Body of pancreas (tissue), 4 donors: ENCODE measurements at regions not wholly inside any gene's neighbourhood (a gene's known extent, or its start where the extent isn't known, plus 50 kb on each side); places are given as distances from the start of the nearest gene placed in this dataset.

Source experiments
- ATAC-seq: fragments of 150-250 bp; one replicate; pipeline ENCODE4 v1.9.1; 2016
- DNase-seq, 4 donors: peaks; one replicate each; pipeline ENCODE4 v3.0.0-alpha.2; 2019
- H3K27ac ChIP-seq, 4 donors: fragments of 200-600 bp; sonication (generic); 1 replicate in 3 of 4; 2 replicates in 1 of 4; pipeline versions ENCODE4 v1.5.1 to v1.6.1; 2016 to 2019; ENCODE audit warnings: mild to moderate bottlenecking in 1 of 4, mixed read lengths in 1 of 4, moderate library complexity in 1 of 4
- H3K27me3 ChIP-seq, 2 donors: fragments of 200-600 bp; sonication (generic); one replicate each; pipeline ENCODE4 v1.6.0; 2016; ENCODE audit warnings: mild to moderate bottlenecking in 1 of 2
- H3K36me3 ChIP-seq, 2 donors: fragments of 200-600 bp; sonication (generic); replicated peaks in 1 of 2; 2 replicates each; pipeline ENCODE4 v1.5.1; 2016; ENCODE audit warnings: low read depth in 2 of 2; ENCODE audit not compliant: insufficient read depth in 1 of 2
- H3K4me1 ChIP-seq: fragments of 200-600 bp; sonication (generic); one replicate; pipeline ENCODE4 v1.6.0; 2016
- H3K4me3 ChIP-seq, 2 donors: fragments of 200-600 bp; sonication (generic); 1 replicate in 1 of 2; 2 replicates in 1 of 2; pipeline ENCODE4 v1.5.1; 2016 to 2019
- H3K9me3 ChIP-seq, 3 donors: fragments of 200-600 bp; sonication (generic); 1 replicate in 2 of 3; 2 replicates in 1 of 3; pipeline ENCODE4 v1.5.1; 2016
- POLR2A ChIP-seq, 3 donors: fragments of 450-650 bp; IDR thresholded peaks; one replicate each; pipeline ENCODE4 v1.6.1; 2016; ENCODE audit warnings: antibody characterized with exemption in 3 of 3, mild to moderate bottlenecking in 2 of 3
- WGBS, 2 donors: methylation state at CpG; one replicate each; pipeline ENCODE4 v1.1.5; 2017; 5-methylcytosine and 5-hydroxymethylcytosine counted together
- intact Hi-C: fragments of 100-400 bp; cut with DNase I; formaldehyde crosslinking; loops from one replicate; pipeline ENCODE4 v1.15.1; 2023
- TF ChIP-seq, protein P1 (sequence below), 7 experiments: fragments of 450-650 bp in 4 of 7; fragments of 200-600 bp in 3 of 7; sonication (generic) in 3 of 7; IDR thresholded peaks; one replicate each; pipeline ENCODE4 v1.5.1; 2016 to 2019; ENCODE audit warnings: antibody characterized with exemption in 7 of 7

DNA sequence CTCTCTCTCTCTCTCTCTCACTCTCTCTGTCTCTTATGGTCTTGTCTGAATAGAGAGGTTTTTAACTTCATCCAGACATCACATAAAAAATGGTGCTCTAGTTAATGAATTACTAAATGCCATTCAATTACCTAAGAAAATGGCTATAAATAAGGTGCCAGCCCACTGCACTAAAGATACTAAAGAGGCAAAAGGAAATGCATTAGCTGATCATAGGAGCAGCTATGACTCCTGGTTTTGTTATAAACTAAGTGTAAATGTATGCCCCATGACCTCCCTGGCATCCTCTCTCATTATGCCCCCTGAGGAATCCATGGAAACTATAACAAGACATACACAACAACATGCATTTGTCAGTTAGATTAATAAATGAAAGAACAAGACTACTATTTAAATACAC, 57.5 kb upstream of the PDC start:
- Histone ChIP-seq H3K27ac (no peak overlapping the region), H3K4me3 (no peak overlapping the region), H3K4me1 (no peaks in the 10 kb centered on the region), H3K9me3 (peaks cover 0 to 10% (median 0%) of the 10 kb centered on the region in 3 donors), H3K36me3 (no peaks in the 10 kb centered on the region), H3K27me3 (no peaks in the 10 kb centered on the region)
- intact Hi-C loops: no loop called here
- ATAC-seq (no peak), DNase-seq (no peak)
- TF ChIP-seq, protein P1, sequence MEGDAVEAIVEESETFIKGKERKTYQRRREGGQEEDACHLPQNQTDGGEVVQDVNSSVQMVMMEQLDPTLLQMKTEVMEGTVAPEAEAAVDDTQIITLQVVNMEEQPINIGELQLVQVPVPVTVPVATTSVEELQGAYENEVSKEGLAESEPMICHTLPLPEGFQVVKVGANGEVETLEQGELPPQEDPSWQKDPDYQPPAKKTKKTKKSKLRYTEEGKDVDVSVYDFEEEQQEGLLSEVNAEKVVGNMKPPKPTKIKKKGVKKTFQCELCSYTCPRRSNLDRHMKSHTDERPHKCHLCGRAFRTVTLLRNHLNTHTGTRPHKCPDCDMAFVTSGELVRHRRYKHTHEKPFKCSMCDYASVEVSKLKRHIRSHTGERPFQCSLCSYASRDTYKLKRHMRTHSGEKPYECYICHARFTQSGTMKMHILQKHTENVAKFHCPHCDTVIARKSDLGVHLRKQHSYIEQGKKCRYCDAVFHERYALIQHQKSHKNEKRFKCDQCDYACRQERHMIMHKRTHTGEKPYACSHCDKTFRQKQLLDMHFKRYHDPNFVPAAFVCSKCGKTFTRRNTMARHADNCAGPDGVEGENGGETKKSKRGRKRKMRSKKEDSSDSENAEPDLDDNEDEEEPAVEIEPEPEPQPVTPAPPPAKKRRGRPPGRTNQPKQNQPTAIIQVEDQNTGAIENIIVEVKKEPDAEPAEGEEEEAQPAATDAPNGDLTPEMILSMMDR (IDR thresholded peaks at IDR 0.05): no peak
- TF ChIP-seq POLR2A (IDR thresholded peaks at IDR 0.05): no peak

DNA sequence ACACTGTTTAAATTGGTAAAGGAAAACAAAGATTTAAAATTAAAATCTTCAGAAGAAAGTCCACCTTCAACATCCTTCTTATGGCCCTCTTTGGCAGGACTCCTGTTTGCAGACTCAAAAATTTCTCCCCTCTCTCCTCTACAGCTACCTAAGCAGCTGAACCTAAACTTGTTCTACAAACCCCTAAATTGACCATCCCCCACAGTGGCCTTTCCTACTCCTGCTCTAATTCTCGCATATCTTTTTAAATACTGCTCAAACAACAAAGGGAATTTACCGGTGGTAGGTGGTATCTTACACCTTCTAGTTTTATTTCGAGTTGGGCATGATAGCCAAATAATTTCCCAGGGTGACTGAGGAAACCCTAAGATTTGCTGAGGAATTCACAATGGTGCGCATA, 53.5 kb upstream of the PDC start:
- 55 to 75% methylated on average over 4 of the region's 4 CpGs for WGBS, 2 donors
- ATAC-seq (no peak), DNase-seq (no peak)
- Histone ChIP-seq H3K27me3 (no peaks in the 10 kb centered on the region), H3K27ac (no peak overlapping the region), H3K9me3 (no peaks in the 10 kb centered on the region), H3K4me1 (no peaks in the 10 kb centered on the region), H3K4me3 (no peak overlapping the region), H3K36me3 (no peaks in the 10 kb centered on the region)
- intact Hi-C loops: no loop called here
- TF ChIP-seq, protein P1 (IDR thresholded peaks at IDR 0.05): no peak
- TF ChIP-seq POLR2A (IDR thresholded peaks at IDR 0.05): no peak

DNA sequence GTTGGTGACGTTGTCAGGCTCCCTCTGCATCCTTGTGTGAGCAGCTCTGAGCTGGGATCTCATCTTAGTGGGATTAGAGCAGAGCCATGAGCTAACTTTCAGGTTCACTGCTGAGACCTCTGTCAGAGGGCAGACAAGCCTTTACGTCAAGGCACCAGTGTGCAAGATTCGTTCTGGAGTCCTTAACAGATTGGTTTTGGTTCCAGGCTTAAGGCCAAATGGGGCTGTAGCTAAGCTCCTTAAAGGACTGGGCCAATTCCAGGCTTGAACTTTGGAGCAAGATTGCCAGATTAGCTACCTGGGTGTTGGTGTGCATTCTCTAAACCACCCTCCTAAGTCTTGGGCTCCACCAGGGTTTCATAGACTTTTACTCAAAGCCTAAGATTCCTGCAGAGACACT, 52.6 kb upstream of the PDC start:
- TF ChIP-seq, protein P1 (IDR thresholded peaks at IDR 0.05): no peak
- no peak for TF ChIP-seq POLR2A (IDR thresholded peaks at IDR 0.05)
- no peak overlapping the region for H3K27ac ChIP-seq
- no peaks in the 10 kb centered on the region for H3K9me3 ChIP-seq
- no peaks in the 10 kb centered on the region for H3K27me3 ChIP-seq
- DNase-seq: no peak
- H3K4me1 ChIP-seq: no peaks in the 10 kb centered on the region
- no peaks in the 10 kb centered on the region for H3K36me3 ChIP-seq
- no peak for ATAC-seq
- intact Hi-C loops: no loop called here
- H3K4me3 ChIP-seq: no peak overlapping the region
- 58 to 67% methylated on average over 2 to 3 of the region's 3 CpGs for WGBS, 2 donors

DNA sequence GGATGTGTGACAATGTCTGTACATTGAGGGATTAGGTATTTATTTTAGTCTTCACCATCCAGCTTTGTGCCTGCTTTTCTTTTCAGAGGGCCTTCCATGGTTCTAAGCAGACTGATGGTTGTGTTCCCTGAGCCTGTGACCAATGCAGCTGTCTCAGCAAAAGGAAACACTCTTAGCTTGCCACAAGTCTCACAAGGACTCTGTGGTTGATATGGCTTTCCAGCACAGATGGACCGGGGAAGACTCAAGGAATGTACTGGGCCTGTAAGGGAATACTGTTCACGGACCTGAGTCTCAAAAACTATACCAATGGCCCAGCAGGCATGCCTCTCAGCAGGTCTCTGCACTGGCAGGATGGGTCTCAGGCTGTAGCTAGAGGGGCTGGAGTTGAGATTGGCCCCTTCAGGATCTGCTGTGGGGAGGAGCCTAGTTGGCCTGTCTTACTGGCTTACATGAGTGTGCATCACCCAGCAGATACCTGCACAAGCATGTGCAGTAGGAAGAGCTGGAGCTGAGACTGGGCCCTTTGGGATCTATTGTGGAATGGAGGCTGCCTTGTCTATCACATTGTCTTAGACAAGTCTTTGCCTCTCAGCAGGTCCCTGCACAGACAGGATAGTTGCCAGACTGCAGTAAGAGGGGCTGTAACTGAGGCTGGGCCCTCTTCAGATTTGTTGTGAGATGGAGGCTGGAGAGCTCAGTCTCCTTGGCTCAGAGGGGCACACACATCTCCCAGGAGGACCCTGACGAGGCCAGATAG, 52.0 kb upstream of the PDC start:
- no peaks in the 10 kb centered on the region for H3K36me3 ChIP-seq
- 85 to 87% methylated on average over 3 of the region's 3 CpGs for WGBS, 2 donors
- H3K27ac ChIP-seq: no peak overlapping the region
- no peak overlapping the region for H3K4me3 ChIP-seq
- H3K27me3 ChIP-seq: no peaks in the 10 kb centered on the region
- TF ChIP-seq, protein P1 (IDR thresholded peaks at IDR 0.05): no peak
- no peak for TF ChIP-seq POLR2A (IDR thresholded peaks at IDR 0.05)
- no peaks in the 10 kb centered on the region for H3K9me3 ChIP-seq
- intact Hi-C loops: no loop called here
- H3K4me1 ChIP-seq: no peaks in the 10 kb centered on the region
- ATAC-seq (no peak), DNase-seq (no peak)
